NCI-H510A (cell line): ENCODE measurements at regions not wholly inside any gene's neighbourhood (a gene's known extent, or its start where the extent isn't known, plus 50 kb on each side); places are given as distances from the start of the nearest gene placed in this dataset.

Source experiments
- DNase-seq: peaks from one replicate; lab custom pipeline; 2025; lab: John Stamatoyannopoulos, UW

GRCh38 chrX:76228499-76228898 lies 55.6 kb downstream of the PBDC1 start:
- no peak for DNase-seq

- DNase-seq: no peak
Observed at GRCh38 chrX:76248901-76249300, 76.0 kb downstream of the PBDC1 start.

DNA sequence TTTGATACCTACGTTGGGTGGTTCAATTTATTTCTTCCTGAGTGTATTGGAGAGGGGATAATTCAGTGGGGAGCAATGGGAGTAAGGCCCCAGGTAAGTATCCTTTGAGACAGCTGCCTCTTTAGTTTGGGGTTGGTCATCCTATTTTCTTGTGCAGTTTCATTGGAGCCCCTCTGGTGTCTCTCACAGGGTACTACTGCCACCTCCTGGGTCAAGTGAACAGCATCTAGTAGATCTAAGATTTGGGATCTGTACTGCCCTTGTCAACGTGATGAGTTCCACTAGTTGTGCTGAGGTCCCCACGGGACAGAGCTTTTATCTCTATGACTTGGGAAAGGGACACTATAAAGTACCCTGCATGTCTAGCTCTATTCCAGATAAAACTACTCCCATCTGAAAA lies 80.6 kb downstream of the PBDC1 start:
- DNase-seq: no peak

DNA sequence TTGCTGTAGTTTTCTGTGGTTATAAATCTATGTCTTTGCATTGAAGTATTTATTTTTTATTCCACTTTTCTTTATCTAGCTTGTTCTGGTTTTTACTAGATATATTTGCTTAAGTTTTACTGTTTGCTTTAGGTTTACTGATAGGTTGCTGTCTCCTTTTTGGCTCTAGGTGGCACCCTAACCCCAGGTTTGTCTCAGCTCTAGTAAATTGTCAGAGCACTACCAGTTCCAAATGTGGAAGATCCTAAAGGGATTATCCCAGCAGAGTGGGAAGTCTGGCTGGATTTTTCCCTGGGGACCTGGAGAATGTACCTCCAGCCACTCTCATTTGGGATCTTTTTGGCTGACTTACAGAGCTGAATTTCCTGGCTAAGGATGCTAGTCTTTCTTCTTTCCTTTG lies 106.1 kb downstream of the PBDC1 start:
- DNase-seq: peak; percentile 0
